LNCaP clone FGC (cell line): ENCODE measurements at regions not wholly inside any gene's neighbourhood (a gene's known extent, or its start where the extent isn't known, plus 50 kb on each side); places are given as distances from the start of the nearest gene placed in this dataset.

Source experiments
- DNase-seq: peaks from one replicate; pipeline ENCODE4 v3.0.0-alpha.2; 2011; ENCODE audit warnings: low read depth
- H3K4me3 ChIP-seq: 2 replicates; pipeline ENCODE4 v1.5.1; 2011; ENCODE audit warnings: mild to moderate bottlenecking, low read depth, low read length, control low read depth
- CTCF ChIP-seq: IDR thresholded peaks from 2 replicates; pipeline ENCODE4 v1.5.1; 2012; ENCODE audit warnings: mild to moderate bottlenecking; ENCODE audit not compliant: control insufficient read depth, insufficient read depth; ENCODE audit errors: extremely low read depth

- no peak for TF ChIP-seq CTCF
- no peak for DNase-seq
- H3K4me3 ChIP-seq = no peak overlapping the region
Observed at GRCh38 chr4:153970169-153970568, 181.3 kb upstream of the SFRP2 start.

- H3K4me3 ChIP-seq = no peak overlapping the region
- no peak for DNase-seq
- no peak for TF ChIP-seq CTCF
Observed at GRCh38 chr4:153969542-153969941, 180.7 kb upstream of the SFRP2 start.

- TF ChIP-seq CTCF = no peak
- DNase-seq = no peak
- H3K4me3 ChIP-seq = no peak overlapping the region
Observed at GRCh38 chr4:153966641-153967040, 177.8 kb upstream of the SFRP2 start.

- no peak for DNase-seq
- H3K4me3 ChIP-seq = no peak overlapping the region
- no peak for TF ChIP-seq CTCF
Observed at GRCh38 chr4:153963216-153963615, 174.3 kb upstream of the SFRP2 start.

GRCh38 chr4:153962311-153963039 is 173.6 kb upstream of the SFRP2 start:
- DNase-seq = no peak
- no peak for TF ChIP-seq CTCF

GRCh38 chr4:153955327-153955726 is 166.4 kb upstream of the SFRP2 start:
- no peak overlapping the region for H3K4me3 ChIP-seq
- TF ChIP-seq CTCF = no peak
- no peak for DNase-seq

More at GRCh38 chr4:153962311-153963039, 173.6 kb upstream of the SFRP2 start:
- no peak overlapping the region for H3K4me3 ChIP-seq

- no peak for TF ChIP-seq CTCF
- H3K4me3 ChIP-seq = no peak overlapping the region
- DNase-seq = no peak
Observed at GRCh38 chr4:153954654-153955053, 165.8 kb upstream of the SFRP2 start.
